Activated CD4-positive, alpha-beta T cell treated with anti-CD3 and anti-CD28 coated beads, Interleukin-2, amount 10 ng/mL, durations not matched to agents 7 days and 5 days (primary cell): ENCODE measurements at regions not wholly inside any gene's neighbourhood (a gene's known extent, or its start where the extent isn't known, plus 50 kb on each side); places are given as distances from the start of the nearest gene placed in this dataset.

Source experiments
- CTCF ChIA-PET: fragments of 350-600 bp; sonication (Branson Sonifier 250); formaldehyde crosslinking; loops from one replicate; lab custom pipeline; 2021; ENCODE audit warnings: antibody characterized with exemption; lab: Charles Lee
- POLR2A ChIA-PET: fragments of 350-600 bp; sonication (Branson Sonifier 250); formaldehyde crosslinking; loops from one replicate; lab custom pipeline; 2021; ENCODE audit warnings: antibody characterized with exemption; lab: Charles Lee
- DNase-seq: peaks from one replicate; pipeline ENCODE4 v3.0.0-alpha.2; 2020
- H3K27ac Mint-ChIP-seq: one replicate; pipeline ENCODE4 v1.8.0; 2021; ENCODE audit warnings: mild to moderate bottlenecking, moderate library complexity, mixed read lengths
- H3K27me3 Mint-ChIP-seq: one replicate; pipeline ENCODE4 v1.8.0; 2021; ENCODE audit warnings: mixed read lengths
- H3K36me3 Mint-ChIP-seq: one replicate; pipeline ENCODE4 v1.8.0; 2021; ENCODE audit warnings: low read depth, mixed read lengths
- H3K4me1 Mint-ChIP-seq: one replicate; pipeline ENCODE4 v1.8.0; 2021; ENCODE audit warnings: mixed read lengths
- H3K4me3 Mint-ChIP-seq: one replicate; pipeline ENCODE4 v1.8.0; 2021; ENCODE audit warnings: mild to moderate bottlenecking, moderate library complexity, mixed read lengths
- H3K9me3 Mint-ChIP-seq: one replicate; pipeline ENCODE4 v1.8.0; 2021; ENCODE audit warnings: mixed read lengths

DNA sequence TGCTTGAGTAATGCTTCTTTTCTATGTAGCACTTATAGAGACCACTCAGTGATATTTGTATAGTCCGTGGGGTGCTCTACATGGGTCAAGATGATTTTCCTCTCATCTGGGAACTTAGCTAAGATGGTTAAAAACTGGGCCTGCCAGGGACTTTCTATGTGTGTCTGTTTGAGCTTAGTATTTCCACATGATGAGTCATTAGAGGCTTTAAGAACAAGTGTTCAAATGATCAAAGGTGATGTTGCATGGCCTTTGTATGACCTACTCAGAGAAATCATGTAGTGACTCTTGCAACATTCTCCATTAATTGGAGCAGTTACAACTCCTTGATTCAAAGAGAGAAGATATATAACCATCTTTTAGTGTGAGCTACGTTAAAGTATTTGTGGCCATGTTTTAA is 1480.5 kb upstream of the IGFBP7 start:
- CTCF ChIA-PET, result no interaction called here
- H3K27ac Mint-ChIP-seq, result no peak overlapping the region

GRCh38 chr4:58587856-58588255 is 1477.7 kb upstream of the IGFBP7 start:
- CTCF ChIA-PET, result no interaction called here
- H3K27ac Mint-ChIP-seq, result no peak overlapping the region
- no peak overlapping the region for H3K4me3 Mint-ChIP-seq
- peaks cover 11% of the 10 kb centered on the region for H3K9me3 Mint-ChIP-seq
- no peaks in the 10 kb centered on the region for H3K4me1 Mint-ChIP-seq
- no peak for DNase-seq
- no peaks in the 10 kb centered on the region for H3K27me3 Mint-ChIP-seq
- no peaks in the 10 kb centered on the region for H3K36me3 Mint-ChIP-seq
- POLR2A ChIA-PET, result no interaction called here

More for the DNA sequence above, 1480.5 kb upstream of the IGFBP7 start:
- no peaks in the 10 kb centered on the region for H3K36me3 Mint-ChIP-seq
- no peak for DNase-seq
- POLR2A ChIA-PET, result no interaction called here
- no peaks in the 10 kb centered on the region for H3K4me1 Mint-ChIP-seq
- H3K9me3 Mint-ChIP-seq, result peaks cover 4% of the 10 kb centered on the region
- no peaks in the 10 kb centered on the region for H3K27me3 Mint-ChIP-seq
- H3K4me3 Mint-ChIP-seq, result no peak overlapping the region

GRCh38 chr4:58566260-58566659 is 1456.1 kb upstream of the IGFBP7 start:
- no peaks in the 10 kb centered on the region for H3K36me3 Mint-ChIP-seq
- ChIA-PET POLR2A (no interaction called here), CTCF (no interaction called here)
- no peak for DNase-seq
- no peaks in the 10 kb centered on the region for H3K27me3 Mint-ChIP-seq
- no peak overlapping the region for H3K27ac Mint-ChIP-seq
- H3K9me3 Mint-ChIP-seq, result peaks cover 2% of the 10 kb centered on the region
- H3K4me3 Mint-ChIP-seq, result no peak overlapping the region
- no peaks in the 10 kb centered on the region for H3K4me1 Mint-ChIP-seq

DNA sequence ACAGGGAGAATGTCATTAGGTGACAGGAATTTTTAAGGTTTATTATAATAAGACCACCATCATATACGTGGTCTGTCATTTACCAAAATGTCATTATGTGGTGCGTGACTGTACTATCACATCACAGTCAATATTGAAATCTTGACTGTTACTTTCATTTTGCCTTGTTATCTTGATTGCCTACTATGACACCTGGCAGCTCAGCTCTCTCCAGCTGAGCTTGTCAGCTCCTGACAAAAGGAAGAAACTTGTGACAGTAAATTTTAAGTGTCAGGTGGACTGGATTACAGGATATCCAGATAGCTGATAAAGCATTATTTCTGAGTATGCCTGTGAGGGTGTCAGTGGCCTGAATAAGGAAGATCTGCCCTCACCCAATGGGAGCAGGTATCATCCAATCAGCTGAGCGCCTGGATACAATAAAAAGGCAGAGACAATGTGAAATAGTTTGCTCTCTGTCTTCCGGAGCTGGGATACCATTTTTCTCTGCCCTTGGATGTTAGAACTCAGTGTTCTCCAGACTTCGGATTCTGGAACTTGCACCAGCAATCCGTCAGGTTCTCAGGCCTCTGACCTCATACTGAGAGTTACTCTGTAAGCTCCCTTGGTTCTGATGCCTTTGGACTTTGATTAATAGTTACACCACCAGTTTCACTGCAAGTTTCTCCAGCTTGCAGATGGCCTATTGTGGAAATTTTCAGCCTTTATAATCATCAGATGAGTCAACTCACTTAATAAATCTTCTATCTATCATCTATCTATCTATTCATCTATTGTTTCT is 1454.7 kb upstream of the IGFBP7 start:
- Mint-ChIP-seq H3K27ac (no peak overlapping the region), H3K4me3 (no peak overlapping the region), H3K36me3 (no peaks in the 10 kb centered on the region), H3K27me3 (no peaks in the 10 kb centered on the region), H3K9me3 (peaks cover 2% of the 10 kb centered on the region), H3K4me1 (no peaks in the 10 kb centered on the region)
- no peak for DNase-seq
- ChIA-PET CTCF (no interaction called here), POLR2A (no interaction called here)

DNA sequence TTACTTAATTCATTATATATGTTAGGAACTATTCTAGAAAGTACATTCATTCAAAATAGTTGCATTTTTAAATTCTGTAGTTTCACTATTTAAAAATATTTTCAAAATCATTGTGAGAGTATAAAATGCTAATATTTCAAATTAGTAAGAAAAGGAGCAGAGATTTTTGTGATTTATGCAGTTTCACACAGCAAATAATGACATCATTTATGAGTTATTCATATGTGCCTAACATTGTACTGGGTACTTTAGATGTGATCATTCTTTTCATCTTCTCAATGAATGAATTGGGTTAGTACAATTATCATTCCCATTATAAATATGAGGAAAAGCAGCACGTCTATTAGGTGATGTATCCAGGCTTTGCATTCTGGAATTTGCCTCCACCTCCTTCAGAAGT is 1451.0 kb upstream of the IGFBP7 start:
- Mint-ChIP-seq H3K27me3 (no peaks in the 10 kb centered on the region), H3K4me3 (no peak overlapping the region), H3K36me3 (no peaks in the 10 kb centered on the region), H3K4me1 (no peaks in the 10 kb centered on the region), H3K27ac (no peak overlapping the region), H3K9me3 (no peaks in the 10 kb centered on the region)
- ChIA-PET POLR2A (no interaction called here), CTCF (no interaction called here)
- DNase-seq, result no peak

- POLR2A ChIA-PET, result no interaction called here
- DNase-seq, result no peak
- CTCF ChIA-PET, result no interaction called here
- H3K36me3 Mint-ChIP-seq, result no peaks in the 10 kb centered on the region
- H3K4me3 Mint-ChIP-seq, result no peak overlapping the region
- no peaks in the 10 kb centered on the region for H3K9me3 Mint-ChIP-seq
- H3K4me1 Mint-ChIP-seq, result no peaks in the 10 kb centered on the region
- no peaks in the 10 kb centered on the region for H3K27me3 Mint-ChIP-seq
- no peak overlapping the region for H3K27ac Mint-ChIP-seq
These were observed 1450.6 kb upstream of the IGFBP7 start for GRCh38 chr4:58560736-58561135.

- H3K4me1 Mint-ChIP-seq, result no peaks in the 10 kb centered on the region
- CTCF ChIA-PET, result no interaction called here
- H3K9me3 Mint-ChIP-seq, result no peaks in the 10 kb centered on the region
- H3K36me3 Mint-ChIP-seq, result no peaks in the 10 kb centered on the region
- no peak overlapping the region for H3K4me3 Mint-ChIP-seq
- H3K27ac Mint-ChIP-seq, result no peak overlapping the region
- POLR2A ChIA-PET, result no interaction called here
- H3K27me3 Mint-ChIP-seq, result no peaks in the 10 kb centered on the region
- no peak for DNase-seq
These were observed 1443.5 kb upstream of the IGFBP7 start for GRCh38 chr4:58553679-58554078.

GRCh38 chr4:58553031-58553430 is 1442.8 kb upstream of the IGFBP7 start:
- POLR2A ChIA-PET, result no interaction called here
- no peak for DNase-seq
- CTCF ChIA-PET, result no interaction called here
- Mint-ChIP-seq H3K27me3 (no peaks in the 10 kb centered on the region), H3K36me3 (no peaks in the 10 kb centered on the region), H3K4me1 (no peaks in the 10 kb centered on the region), H3K9me3 (no peaks in the 10 kb centered on the region), H3K27ac (no peak overlapping the region), H3K4me3 (no peak overlapping the region)

- CTCF ChIA-PET, result no interaction called here
- no peaks in the 10 kb centered on the region for H3K9me3 Mint-ChIP-seq
These were observed 1441.5 kb upstream of the IGFBP7 start for GRCh38 chr4:58551676-58552075.

DNA sequence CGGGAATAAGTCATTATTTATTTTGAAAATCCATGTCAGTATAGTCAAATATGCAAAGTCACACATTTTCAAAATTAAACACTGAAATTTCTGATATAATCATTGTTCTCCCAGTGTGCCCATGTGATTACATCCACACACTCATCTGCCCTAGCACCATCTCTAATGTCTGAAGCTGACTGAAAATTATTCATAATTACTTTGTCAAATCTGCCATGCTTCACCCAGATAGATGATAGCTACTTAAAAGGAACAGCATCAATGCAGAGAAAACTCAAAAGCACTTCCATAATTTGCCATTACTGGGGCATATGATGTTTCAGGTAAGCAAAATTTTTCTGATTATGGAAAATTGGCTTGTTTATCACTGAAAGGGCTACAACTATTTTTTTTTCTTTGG is 1433.3 kb upstream of the IGFBP7 start:
- H3K27me3 Mint-ChIP-seq, result no peaks in the 10 kb centered on the region
- ChIA-PET POLR2A (no interaction called here), CTCF (no interaction called here)
- no peaks in the 10 kb centered on the region for H3K4me1 Mint-ChIP-seq
- H3K9me3 Mint-ChIP-seq, result peaks cover 5% of the 10 kb centered on the region
- DNase-seq, result no peak
- no peak overlapping the region for H3K4me3 Mint-ChIP-seq
- no peak overlapping the region for H3K27ac Mint-ChIP-seq
- no peaks in the 10 kb centered on the region for H3K36me3 Mint-ChIP-seq

More at GRCh38 chr4:58551676-58552075, 1441.5 kb upstream of the IGFBP7 start:
- POLR2A ChIA-PET, result no interaction called here
- no peaks in the 10 kb centered on the region for H3K4me1 Mint-ChIP-seq
- no peak for DNase-seq
- H3K27me3 Mint-ChIP-seq, result no peaks in the 10 kb centered on the region
- H3K36me3 Mint-ChIP-seq, result no peaks in the 10 kb centered on the region
- no peak overlapping the region for H3K4me3 Mint-ChIP-seq
- no peak overlapping the region for H3K27ac Mint-ChIP-seq

- CTCF ChIA-PET, result no interaction called here
- no peak for DNase-seq
- H3K27ac Mint-ChIP-seq, result no peak overlapping the region
- H3K27me3 Mint-ChIP-seq, result no peaks in the 10 kb centered on the region
- H3K4me1 Mint-ChIP-seq, result no peaks in the 10 kb centered on the region
- POLR2A ChIA-PET, result no interaction called here
- peaks cover 8% of the 10 kb centered on the region for H3K9me3 Mint-ChIP-seq
- H3K36me3 Mint-ChIP-seq, result no peaks in the 10 kb centered on the region
- H3K4me3 Mint-ChIP-seq, result no peak overlapping the region
These were observed 1431.7 kb upstream of the IGFBP7 start for GRCh38 chr4:58541926-58542325.

GRCh38 chr4:58522765-58523382 is 1412.7 kb upstream of the IGFBP7 start:
- Mint-ChIP-seq H3K27ac (no peak overlapping the region), H3K9me3 (no peaks in the 10 kb centered on the region), H3K36me3 (no peaks in the 10 kb centered on the region), H3K27me3 (no peaks in the 10 kb centered on the region), H3K4me1 (no peaks in the 10 kb centered on the region), H3K4me3 (no peak overlapping the region)
- POLR2A ChIA-PET, result no interaction called here
- CTCF ChIA-PET, result no interaction called here
- no peak for DNase-seq

DNA sequence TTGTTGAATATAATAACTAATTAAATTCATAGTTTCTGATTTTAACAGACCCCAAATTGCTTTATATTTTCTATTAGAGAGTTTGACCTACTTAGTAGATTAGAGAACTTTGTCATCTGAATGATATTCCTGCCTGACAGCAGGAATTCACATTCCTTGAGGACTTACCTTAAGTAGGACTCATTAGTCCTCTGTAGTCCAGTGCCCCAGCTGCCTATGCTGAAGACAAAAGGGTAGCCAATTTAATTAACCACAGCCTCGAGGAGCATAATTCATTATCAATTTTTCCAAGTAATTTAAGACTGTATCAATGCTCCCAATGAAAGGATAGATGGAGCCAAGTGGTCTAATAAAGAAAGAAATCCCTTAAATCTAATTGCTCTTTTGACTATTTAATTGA is 1405.0 kb upstream of the IGFBP7 start:
- DNase-seq, result no peak
- ChIA-PET POLR2A (interaction anchor here (0.5 kb wide), 1 partner anchor 68 kb away, joined by 3 read pairs; no protein-coding TSS in a partner anchor), CTCF (no interaction called here)
- H3K27me3 Mint-ChIP-seq, result no peaks in the 10 kb centered on the region
- H3K9me3 Mint-ChIP-seq, result peaks cover 2% of the 10 kb centered on the region
- no peak overlapping the region for H3K27ac Mint-ChIP-seq
- no peaks in the 10 kb centered on the region for H3K36me3 Mint-ChIP-seq
- H3K4me1 Mint-ChIP-seq, result no peaks in the 10 kb centered on the region
- H3K4me3 Mint-ChIP-seq, result no peak overlapping the region

GRCh38 chr4:58514299-58514698 is 1404.1 kb upstream of the IGFBP7 start:
- no peak overlapping the region for H3K27ac Mint-ChIP-seq
- no peak overlapping the region for H3K4me3 Mint-ChIP-seq
- H3K4me1 Mint-ChIP-seq, result no peaks in the 10 kb centered on the region
- no peak for DNase-seq
- POLR2A ChIA-PET, result no interaction called here
- H3K36me3 Mint-ChIP-seq, result no peaks in the 10 kb centered on the region
- H3K27me3 Mint-ChIP-seq, result no peaks in the 10 kb centered on the region
- CTCF ChIA-PET, result no interaction called here
- H3K9me3 Mint-ChIP-seq, result peaks cover 2% of the 10 kb centered on the region
